HEK293T (cell line): ENCODE measurements at regions not wholly inside any gene's neighbourhood (a gene's known extent, or its start where the extent isn't known, plus 50 kb on each side); places are given as distances from the start of the nearest gene placed in this dataset.

Source experiments
- ARNT ChIP-seq: fragments of 450-650 bp; IDR thresholded peaks from 2 replicates; pipeline ENCODE4 v1.6.1; 2017; ENCODE audit warnings: mild to moderate bottlenecking
- BHLHE40 ChIP-seq: fragments of 450-650 bp; IDR thresholded peaks from 2 replicates; pipeline ENCODE4 v1.6.1; 2016; ENCODE audit warnings: mild to moderate bottlenecking, moderate library complexity, borderline replicate concordance
- ELF4 ChIP-seq: fragments of 450-650 bp; IDR thresholded peaks from 2 replicates; pipeline ENCODE4 v1.6.1; 2017; ENCODE audit warnings: antibody characterized with exemption
- FOXA1 ChIP-seq: fragments of 450-650 bp; IDR thresholded peaks from 2 replicates; pipeline ENCODE4 v1.6.1; 2016; ENCODE audit warnings: mild to moderate bottlenecking
- FOXK2 ChIP-seq: fragments of 450-650 bp; IDR thresholded peaks from 2 replicates; pipeline ENCODE4 v1.6.1; 2016; ENCODE audit warnings: mild to moderate bottlenecking
- FOXM1 ChIP-seq: fragments of 450-650 bp; IDR thresholded peaks from 2 replicates; pipeline ENCODE4 v1.6.1; 2017; ENCODE audit warnings: mild to moderate bottlenecking, borderline replicate concordance
- L3MBTL2 ChIP-seq: fragments of 450-650 bp; conservative IDR thresholded peaks from 2 replicates; pipeline ENCODE4 v1.6.1; 2016; ENCODE audit warnings: mild to moderate bottlenecking
- NFRKB ChIP-seq: fragments of 450-650 bp; IDR thresholded peaks from 2 replicates; pipeline ENCODE4 v1.6.1; 2016; ENCODE audit warnings: mild to moderate bottlenecking, moderate library complexity
- SP1 ChIP-seq: fragments of 450-650 bp; IDR thresholded peaks from 2 replicates; pipeline ENCODE4 v1.6.1; 2017
- SUZ12 ChIP-seq: fragments of 450-650 bp; IDR thresholded peaks from 2 replicates; pipeline ENCODE4 v1.6.1; 2016; ENCODE audit warnings: mild to moderate bottlenecking
- TARDBP ChIP-seq: fragments of 450-650 bp; IDR thresholded peaks from 2 replicates; pipeline ENCODE4 v1.6.1; 2016
- TF ChIP-seq, protein P1 (sequence below): fragments of 450-650 bp; IDR thresholded peaks from 2 replicates; pipeline ENCODE4 v1.6.1; 2016

DNA sequence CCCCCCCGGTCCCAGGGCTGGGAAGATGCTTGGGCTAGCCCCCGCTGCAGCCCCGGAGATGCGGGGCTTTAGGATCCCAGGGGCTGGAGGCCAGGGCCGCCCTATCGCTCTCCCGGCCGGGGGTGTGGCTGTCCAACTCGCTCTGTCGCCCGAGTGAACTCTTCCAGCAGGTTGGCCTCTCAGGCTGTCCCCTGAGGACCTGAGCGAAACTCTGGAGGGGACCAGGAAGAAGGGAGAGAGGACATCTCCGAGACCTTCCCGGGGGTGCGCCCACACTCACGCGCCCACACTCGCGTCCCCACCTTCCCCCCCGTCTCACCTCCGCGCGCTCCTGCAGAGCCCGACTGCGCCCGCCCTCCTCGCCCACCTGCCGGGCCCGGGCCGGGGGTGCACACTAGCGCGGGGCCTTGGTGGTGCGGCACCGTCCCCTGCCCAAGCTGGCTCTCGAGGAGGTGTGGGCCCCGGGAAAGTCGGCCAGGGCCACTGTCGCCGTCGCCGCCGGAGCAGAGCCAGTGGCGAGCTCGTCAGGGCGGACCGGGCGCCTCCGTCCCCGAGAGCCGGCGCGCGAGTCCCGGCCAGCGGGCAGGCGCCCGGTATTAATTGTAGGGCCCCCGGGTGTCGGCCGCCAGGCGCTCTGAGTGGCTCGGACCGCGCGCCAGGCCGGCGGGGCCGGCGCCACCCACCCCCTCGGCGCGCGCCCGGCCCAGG is 101.7 kb upstream of the SVIL start:
- TF ChIP-seq, protein P1, sequence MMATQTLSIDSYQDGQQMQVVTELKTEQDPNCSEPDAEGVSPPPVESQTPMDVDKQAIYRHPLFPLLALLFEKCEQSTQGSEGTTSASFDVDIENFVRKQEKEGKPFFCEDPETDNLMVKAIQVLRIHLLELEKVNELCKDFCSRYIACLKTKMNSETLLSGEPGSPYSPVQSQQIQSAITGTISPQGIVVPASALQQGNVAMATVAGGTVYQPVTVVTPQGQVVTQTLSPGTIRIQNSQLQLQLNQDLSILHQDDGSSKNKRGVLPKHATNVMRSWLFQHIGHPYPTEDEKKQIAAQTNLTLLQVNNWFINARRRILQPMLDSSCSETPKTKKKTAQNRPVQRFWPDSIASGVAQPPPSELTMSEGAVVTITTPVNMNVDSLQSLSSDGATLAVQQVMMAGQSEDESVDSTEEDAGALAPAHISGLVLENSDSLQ, result no peak
- TF ChIP-seq SP1, result no peak
- TF ChIP-seq FOXA1, result no peak
- TF ChIP-seq ARNT, result no peak
- no peak for TF ChIP-seq FOXK2
- no peak for TF ChIP-seq ELF4
- no peak for TF ChIP-seq NFRKB
- TF ChIP-seq BHLHE40, result no peak
- TF ChIP-seq TARDBP, result no peak
- TF ChIP-seq FOXM1, result no peak
- no peak for TF ChIP-seq L3MBTL2
- no peak for TF ChIP-seq SUZ12
